Transverse colon (tissue), 4 donors: ENCODE measurements at regions not wholly inside any gene's neighbourhood (a gene's known extent, or its start where the extent isn't known, plus 50 kb on each side); places are given as distances from the start of the nearest gene placed in this dataset.

Experiments used
- DNase-seq: peaks from one replicate; pipeline ENCODE4 v3.0.0-alpha.2; 2019
- H3K27ac ChIP-seq, 4 donors: fragments of 200-600 bp; sonication (generic); 2 replicates each; pipeline ENCODE4 v1.5.1; 2016 to 2018; ENCODE audit warnings: inconsistent platforms in 4 of 4
- H3K27me3 ChIP-seq: fragments of 200-600 bp; sonication (generic); 2 replicates; pipeline ENCODE4 v1.5.1; 2017; ENCODE audit warnings: inconsistent platforms
- H3K36me3 ChIP-seq, 4 donors: fragments of 200-600 bp; sonication (generic); 2 replicates each; pipeline ENCODE4 v1.5.1; 2017 to 2019; ENCODE audit warnings: inconsistent platforms in 4 of 4
- H3K4me1 ChIP-seq, 4 donors: fragments of 200-600 bp; sonication (generic); 2 replicates each; pipeline ENCODE4 v1.5.1; 2017 to 2020; ENCODE audit warnings: inconsistent platforms in 4 of 4
- H3K4me3 ChIP-seq, 4 donors: fragments of 200-600 bp; sonication (generic); 1 replicate in 1 of 4; 2 replicates in 3 of 4; pipeline versions ENCODE4 v1.5.1 to v1.6.1; 2017 to 2019; ENCODE audit warnings: inconsistent platforms in 4 of 4
- H3K9me3 ChIP-seq, 2 donors: fragments of 200-600 bp; sonication (generic); 2 replicates each; pipeline ENCODE4 v1.5.1; 2017 to 2019; ENCODE audit warnings: inconsistent platforms in 2 of 2
- CTCF ChIP-seq, 5 experiments: fragments of 200-600 bp in 3 of 5; fragments of 450-650 bp in 2 of 5; sonication (generic) in 3 of 5; IDR thresholded peaks; 1 replicate in 2 of 5; 2 replicates in 3 of 5; pipeline ENCODE4 v1.5.1; 2016 to 2017; ENCODE audit warnings: antibody characterized with exemption in 5 of 5, inconsistent platforms in 3 of 5, mild to moderate bottlenecking in 2 of 5, moderate library complexity in 1 of 5
- EP300 ChIP-seq: sonication (generic); formaldehyde crosslinking; IDR thresholded peaks from one replicate; pipeline ENCODE4 v1.6.1; 2017; ENCODE audit warnings: antibody characterized with exemption, low read depth
- POLR2A ChIP-seq: fragments of 450-650 bp; IDR thresholded peaks from one replicate; pipeline ENCODE4 v1.6.1; 2016; ENCODE audit warnings: antibody characterized with exemption, mild to moderate bottlenecking, moderate library complexity
- POLR2AphosphoS5 ChIP-seq, 3 donors: sonication (generic); formaldehyde crosslinking; IDR thresholded peaks; one replicate each; pipeline ENCODE4 v1.6.1; 2016; ENCODE audit warnings: antibody characterized with exemption in 3 of 3
- WGBS, 2 donors: methylation state at CpG; one replicate each; pipeline ENCODE4 v1.1.5; 2018; ENCODE audit warnings: low coverage in 1 of 2; 5-methylcytosine and 5-hydroxymethylcytosine counted together
- in situ Hi-C, 4 donors: fragments of 200-750 bp; cut with MboI; loops; one replicate each; pipeline versions ENCODE4 v1.15.0 to v1.15.1; 2017; ENCODE audit warnings: low sequenced_read_pairs in 3 of 4, low pct_ligation_motif_present in 1 of 4, low pct_unique_long_range_greater_than_20kb in 1 of 4
- intact Hi-C: fragments of 100-400 bp; cut with DNase I; formaldehyde crosslinking; loops from one replicate; pipeline ENCODE4 v1.15.1; 2023; ENCODE audit warnings: low total_unique reads

GRCh38 chr6:14037402-14038277 is 79.9 kb upstream of the CD83 start:
- WGBS, 2 donors, result 75 to 76% methylated on average over 8 to 12 of the region's 12 CpGs
- in situ Hi-C loops (no loop called here), intact Hi-C loops (no loop called here)
- no peak for TF ChIP-seq POLR2AphosphoS5 (IDR thresholded peaks at IDR 0.05)
- TF ChIP-seq EP300, result no peak
- TF ChIP-seq CTCF (IDR thresholded peaks at IDR 0.05), result no peak
- TF ChIP-seq POLR2A, result no peak
- Histone ChIP-seq H3K9me3 (no peaks in the 10 kb centered on the region), H3K36me3 (no peaks in the 10 kb centered on the region), H3K4me3 (no peak overlapping the region), H3K27ac (no peak overlapping the region), H3K27me3 (peaks cover 5% of the 10 kb centered on the region), H3K4me1 (no peaks in the 10 kb centered on the region)
- DNase-seq, result no peak

- H3K9me3 ChIP-seq, result no peaks in the 10 kb centered on the region
- H3K36me3 ChIP-seq, result no peaks in the 10 kb centered on the region
- H3K27ac ChIP-seq, result no peak overlapping the region
- peaks cover 5% of the 10 kb centered on the region for H3K27me3 ChIP-seq
- intact Hi-C loops (no loop called here), in situ Hi-C loops (no loop called here)
- DNase-seq, result no peak
- H3K4me1 ChIP-seq, result no peaks in the 10 kb centered on the region
- no peak overlapping the region for H3K4me3 ChIP-seq
- WGBS, 2 donors, result 25 to 65% methylated on average over 4 to 8 of the region's 8 CpGs
- TF ChIP-seq POLR2AphosphoS5 (IDR thresholded peaks at IDR 0.05), result no peak
- TF ChIP-seq EP300, result no peak
- no peak for TF ChIP-seq POLR2A
- TF ChIP-seq CTCF (IDR thresholded peaks at IDR 0.05), result no peak
Observed at GRCh38 chr6:14038467-14039437, 78.8 kb upstream of the CD83 start.

GRCh38 chr6:14040042-14040441 is 77.5 kb upstream of the CD83 start:
- H3K27me3 ChIP-seq, result peaks cover 5% of the 10 kb centered on the region
- no peak overlapping the region for H3K27ac ChIP-seq
- in situ Hi-C loops, result no loop called here
- H3K4me3 ChIP-seq, result no peak overlapping the region
- no peak for DNase-seq
- H3K36me3 ChIP-seq, result no peaks in the 10 kb centered on the region
- no peaks in the 10 kb centered on the region for H3K9me3 ChIP-seq
- TF ChIP-seq POLR2AphosphoS5 (IDR thresholded peaks at IDR 0.05), result no peak
- TF ChIP-seq POLR2A, result no peak
- no peak for TF ChIP-seq CTCF (IDR thresholded peaks at IDR 0.05)
- no peak for TF ChIP-seq EP300
- no peaks in the 10 kb centered on the region for H3K4me1 ChIP-seq
- intact Hi-C loops, result no loop called here

- H3K9me3 ChIP-seq, result no peaks in the 10 kb centered on the region
- peak; percentile 31 to 65 (median 50) for TF ChIP-seq CTCF (IDR thresholded peaks at IDR 0.05)
- TF ChIP-seq POLR2A, result no peak
- TF ChIP-seq POLR2AphosphoS5 (IDR thresholded peaks at IDR 0.05), result no peak
- TF ChIP-seq EP300, result no peak
- in situ Hi-C loops (no loop called here), intact Hi-C loops (no loop called here)
- no peak overlapping the region for H3K4me3 ChIP-seq
- DNase-seq, result peak; percentile 32
- no peak overlapping the region for H3K27ac ChIP-seq
- no peaks in the 10 kb centered on the region for H3K4me1 ChIP-seq
- H3K36me3 ChIP-seq, result no peaks in the 10 kb centered on the region
- 19 to 28% methylated on average over 6 to 8 of the region's 8 CpGs for WGBS, 2 donors
- peaks cover 22% of the 10 kb centered on the region for H3K27me3 ChIP-seq
Observed at GRCh38 chr6:14046476-14047068, 71.0 kb upstream of the CD83 start.
